GM13977 (cell line): ENCODE measurements at regions not wholly inside any gene's neighbourhood (a gene's known extent, or its start where the extent isn't known, plus 50 kb on each side); places are given as distances from the start of the nearest gene placed in this dataset.

Experiments
- DNase-seq: peaks from one replicate; pipeline ENCODE4 v3.0.0; 2012; ENCODE audit warnings: low spot score
- CTCF ChIP-seq: IDR thresholded peaks from 2 replicates; pipeline ENCODE4 v1.5.1; 2012; ENCODE audit warnings: mild to moderate bottlenecking, control low read depth; ENCODE audit not compliant: insufficient read depth; ENCODE audit errors: extremely low read depth, missing control alignments
- in situ Hi-C: fragments of 300-500 bp; cut with MboI; formaldehyde crosslinking; loops from one replicate; pipeline ENCODE4 v1.12.0; 2022; ENCODE audit warnings: low sequenced_read_pairs, low pct_unique_long_range_greater_than_20kb, mixed read lengths, inconsistent platforms; ENCODE audit not compliant: unreplicated experiment

DNA sequence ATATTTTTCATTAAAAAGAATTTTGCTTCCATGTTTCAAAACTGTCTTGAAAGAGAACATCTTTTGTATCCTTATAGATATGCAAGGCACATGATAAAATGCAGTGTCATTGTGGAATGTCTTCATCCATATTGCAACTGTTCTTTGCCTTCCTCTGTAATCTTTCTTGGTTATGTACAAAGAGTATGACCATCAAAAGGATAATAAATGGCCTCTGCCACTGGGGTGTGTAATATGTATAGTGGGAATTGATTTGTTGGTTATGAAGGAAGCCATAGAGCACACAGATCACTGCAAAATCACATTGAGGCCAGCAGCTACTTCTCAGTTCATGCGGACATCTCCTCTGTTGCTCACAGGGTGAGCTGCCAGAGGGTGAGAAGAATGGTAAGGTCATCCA lies 703.5 kb downstream of the TFAP2A start:
- no peak for DNase-seq
- in situ Hi-C loops, result no loop called here
- no peak for TF ChIP-seq CTCF

- TF ChIP-seq CTCF, result no peak
- DNase-seq, result no peak
- in situ Hi-C loops, result no loop called here
Measured at GRCh38 chr6:9710574-9710973, 704.3 kb downstream of the TFAP2A start.

DNA sequence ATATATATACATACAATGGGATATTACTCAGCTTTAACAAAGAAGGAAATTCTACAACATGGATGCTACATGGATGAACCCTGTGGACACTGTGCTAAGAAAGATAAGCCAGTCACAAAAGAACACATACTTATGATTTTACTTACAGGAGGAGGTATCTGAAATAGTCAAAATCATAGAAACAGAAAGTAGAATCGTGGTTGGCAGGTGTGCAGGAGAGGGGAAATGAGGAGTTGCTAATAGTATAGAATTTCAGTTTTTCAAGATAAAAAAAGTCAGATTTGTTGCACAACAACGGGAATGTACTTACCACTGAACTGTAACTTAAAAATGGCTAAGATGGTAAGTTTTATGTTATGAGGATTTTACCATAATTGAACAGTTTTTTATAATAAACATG lies 706.3 kb downstream of the TFAP2A start:
- DNase-seq, result no peak
- no peak for TF ChIP-seq CTCF
- in situ Hi-C loops, result no loop called here

DNA sequence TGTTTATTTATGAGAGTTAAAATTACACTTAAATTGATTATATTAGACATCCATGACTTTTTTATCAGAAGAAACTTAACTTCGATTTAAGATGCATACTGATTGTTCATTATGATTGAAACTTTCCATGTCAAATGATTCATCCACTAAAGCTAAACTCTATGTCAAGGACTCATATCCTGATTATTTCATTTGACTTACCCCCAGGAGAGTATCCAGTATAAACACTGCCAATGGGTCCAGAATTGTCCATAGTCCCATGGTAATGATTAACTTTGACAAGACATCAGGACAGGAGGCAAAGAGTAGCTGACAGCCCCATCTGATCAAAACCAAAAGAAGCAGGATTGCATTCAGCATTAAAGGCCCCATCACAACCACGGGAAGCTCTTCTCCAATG lies 709.9 kb downstream of the TFAP2A start:
- in situ Hi-C loops, result no loop called here
- no peak for TF ChIP-seq CTCF
- no peak for DNase-seq

GRCh38 chr6:9702914-9703313 lies 712.0 kb downstream of the TFAP2A start:
- TF ChIP-seq CTCF, result no peak
- in situ Hi-C loops, result no loop called here
- DNase-seq, result no peak

- DNase-seq, result no peak
- in situ Hi-C loops, result no loop called here
Measured at GRCh38 chr6:9699888-9700287, 715.0 kb downstream of the TFAP2A start.

More at GRCh38 chr6:9699888-9700287, 715.0 kb downstream of the TFAP2A start:
- TF ChIP-seq CTCF, result no peak
